HCT116 (cell line): ENCODE measurements at regions not wholly inside any gene's neighbourhood (a gene's known extent, or its start where the extent isn't known, plus 50 kb on each side); places are given as distances from the start of the nearest gene placed in this dataset.

Experiments used
- JUND ChIP-seq: IDR thresholded peaks from 2 replicates; pipeline ENCODE4 v1.6.1; 2012
- POLR2A ChIP-seq: IDR thresholded peaks from 2 replicates; pipeline ENCODE4 v1.7.0; 2011; ENCODE audit warnings: borderline replicate concordance; ENCODE audit not compliant: insufficient read depth, insufficient read length; ENCODE audit errors: extremely low read depth
- POLR2AphosphoS5 ChIP-seq: IDR thresholded peaks from 2 replicates; pipeline ENCODE4 v1.6.1; 2011; ENCODE audit warnings: mild to moderate bottlenecking, low read depth, low read length, moderate library complexity
- SP1 ChIP-seq: IDR thresholded peaks from 2 replicates; pipeline ENCODE4 v1.6.1; 2012; ENCODE audit warnings: low read depth
- SRF ChIP-seq: IDR thresholded peaks from 2 replicates; pipeline ENCODE4 v1.6.1; 2012; ENCODE audit warnings: low read depth
- TF ChIP-seq, protein P1 (sequence below), 3 experiments: fragments of 200-600 bp in 1 of 3; sonication (generic) in 1 of 3; IDR thresholded peaks in 2 of 3; conservative IDR thresholded peaks in 1 of 3; 2 replicates each; pipeline ENCODE4 v1.5.1; 2012 to 2017; ENCODE audit warnings: low read depth in 2 of 3, low read length in 2 of 3, antibody characterized with exemption in 1 of 3, borderline replicate concordance in 1 of 3, control low read depth in 1 of 3, mild to moderate bottlenecking in 1 of 3, mixed read lengths in 1 of 3, mixed run types in 1 of 3, moderate library complexity in 1 of 3; ENCODE audit not compliant: insufficient read depth in 1 of 3
- TF ChIP-seq, protein P2 (sequence below): IDR thresholded peaks from 2 replicates; pipeline ENCODE4 v1.6.1; 2012; ENCODE audit warnings: low read depth

DNA sequence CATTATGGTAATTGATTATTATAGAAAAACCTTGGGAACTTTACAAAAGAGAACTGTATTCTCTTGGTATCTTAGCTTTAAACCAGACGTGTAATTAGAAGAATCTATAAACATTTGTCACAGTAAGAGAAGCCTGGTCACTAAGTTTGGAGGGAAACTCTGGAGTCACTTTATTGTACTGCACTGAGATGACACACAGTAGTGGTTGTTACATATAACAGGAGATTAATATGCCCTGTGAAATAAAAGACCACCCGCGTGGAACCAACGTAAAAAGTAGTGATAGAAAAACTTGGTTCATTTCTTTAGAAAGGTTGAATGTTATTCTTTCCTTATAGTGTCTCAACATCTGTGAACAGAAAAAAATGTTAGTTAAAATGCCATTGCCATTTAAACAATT is 416.1 kb downstream of the MDFIC start:
- TF ChIP-seq JUND (no peak), SP1 (no peak), POLR2A (no peak), POLR2AphosphoS5 (no peak), SRF (no peak)
- TF ChIP-seq, protein P1, sequence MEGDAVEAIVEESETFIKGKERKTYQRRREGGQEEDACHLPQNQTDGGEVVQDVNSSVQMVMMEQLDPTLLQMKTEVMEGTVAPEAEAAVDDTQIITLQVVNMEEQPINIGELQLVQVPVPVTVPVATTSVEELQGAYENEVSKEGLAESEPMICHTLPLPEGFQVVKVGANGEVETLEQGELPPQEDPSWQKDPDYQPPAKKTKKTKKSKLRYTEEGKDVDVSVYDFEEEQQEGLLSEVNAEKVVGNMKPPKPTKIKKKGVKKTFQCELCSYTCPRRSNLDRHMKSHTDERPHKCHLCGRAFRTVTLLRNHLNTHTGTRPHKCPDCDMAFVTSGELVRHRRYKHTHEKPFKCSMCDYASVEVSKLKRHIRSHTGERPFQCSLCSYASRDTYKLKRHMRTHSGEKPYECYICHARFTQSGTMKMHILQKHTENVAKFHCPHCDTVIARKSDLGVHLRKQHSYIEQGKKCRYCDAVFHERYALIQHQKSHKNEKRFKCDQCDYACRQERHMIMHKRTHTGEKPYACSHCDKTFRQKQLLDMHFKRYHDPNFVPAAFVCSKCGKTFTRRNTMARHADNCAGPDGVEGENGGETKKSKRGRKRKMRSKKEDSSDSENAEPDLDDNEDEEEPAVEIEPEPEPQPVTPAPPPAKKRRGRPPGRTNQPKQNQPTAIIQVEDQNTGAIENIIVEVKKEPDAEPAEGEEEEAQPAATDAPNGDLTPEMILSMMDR (IDR thresholded peaks at IDR 0.05 in 2 of 3, conservative IDR thresholded peaks at IDR 0.05 in 1 of 3; ENCODE audit: borderline replicate concordance in 1 of 3, insufficient read depth in 1 of 3, low read depth in 2 of 3, low read length in 2 of 3) = no peak
- TF ChIP-seq, protein P2, sequence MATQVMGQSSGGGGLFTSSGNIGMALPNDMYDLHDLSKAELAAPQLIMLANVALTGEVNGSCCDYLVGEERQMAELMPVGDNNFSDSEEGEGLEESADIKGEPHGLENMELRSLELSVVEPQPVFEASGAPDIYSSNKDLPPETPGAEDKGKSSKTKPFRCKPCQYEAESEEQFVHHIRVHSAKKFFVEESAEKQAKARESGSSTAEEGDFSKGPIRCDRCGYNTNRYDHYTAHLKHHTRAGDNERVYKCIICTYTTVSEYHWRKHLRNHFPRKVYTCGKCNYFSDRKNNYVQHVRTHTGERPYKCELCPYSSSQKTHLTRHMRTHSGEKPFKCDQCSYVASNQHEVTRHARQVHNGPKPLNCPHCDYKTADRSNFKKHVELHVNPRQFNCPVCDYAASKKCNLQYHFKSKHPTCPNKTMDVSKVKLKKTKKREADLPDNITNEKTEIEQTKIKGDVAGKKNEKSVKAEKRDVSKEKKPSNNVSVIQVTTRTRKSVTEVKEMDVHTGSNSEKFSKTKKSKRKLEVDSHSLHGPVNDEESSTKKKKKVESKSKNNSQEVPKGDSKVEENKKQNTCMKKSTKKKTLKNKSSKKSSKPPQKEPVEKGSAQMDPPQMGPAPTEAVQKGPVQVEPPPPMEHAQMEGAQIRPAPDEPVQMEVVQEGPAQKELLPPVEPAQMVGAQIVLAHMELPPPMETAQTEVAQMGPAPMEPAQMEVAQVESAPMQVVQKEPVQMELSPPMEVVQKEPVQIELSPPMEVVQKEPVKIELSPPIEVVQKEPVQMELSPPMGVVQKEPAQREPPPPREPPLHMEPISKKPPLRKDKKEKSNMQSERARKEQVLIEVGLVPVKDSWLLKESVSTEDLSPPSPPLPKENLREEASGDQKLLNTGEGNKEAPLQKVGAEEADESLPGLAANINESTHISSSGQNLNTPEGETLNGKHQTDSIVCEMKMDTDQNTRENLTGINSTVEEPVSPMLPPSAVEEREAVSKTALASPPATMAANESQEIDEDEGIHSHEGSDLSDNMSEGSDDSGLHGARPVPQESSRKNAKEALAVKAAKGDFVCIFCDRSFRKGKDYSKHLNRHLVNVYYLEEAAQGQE = no peak
